ENCODE measurements at regions not wholly inside any gene's neighbourhood (a gene's known extent, or its start where the extent isn't known, plus 50 kb on each side); places are given as distances from the start of the nearest gene placed in this dataset.

DNA sequence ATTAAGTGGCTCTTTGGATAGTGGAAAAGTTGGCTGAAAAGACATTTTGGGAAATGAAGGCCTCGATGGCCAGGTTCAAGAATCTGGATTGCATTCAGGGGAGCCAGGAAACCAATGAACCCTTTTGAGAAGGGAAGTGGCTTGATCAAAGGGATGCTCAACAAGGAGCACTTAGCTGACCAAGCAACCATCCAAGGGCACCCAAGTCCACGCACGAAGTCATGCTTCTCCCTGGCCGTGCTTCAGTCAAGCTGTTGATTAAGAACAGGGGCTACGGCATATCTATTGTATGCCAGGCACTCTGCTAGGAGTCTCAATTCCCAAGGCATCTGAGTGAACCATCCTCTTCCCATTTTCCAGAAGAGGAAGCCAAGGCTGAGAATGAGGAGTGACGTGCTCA lies 185.8 kb upstream of the GLI2 start:
- Histone ChIP-seq H3K36me3 (ENCODE audit: insufficient read depth, low read length) (no peaks in the 10 kb centered on the region), H4K20me1 (ENCODE audit: insufficient read depth, low read depth, low read length) (no peaks in the 10 kb centered on the region), H3K9ac (ENCODE audit: low read length) (no peak overlapping the region), H3K79me2 (ENCODE audit: low read length) (no peaks in the 10 kb centered on the region), H3K9me2 (replicated peaks; ENCODE audit: insufficient read depth, low read length) (no peaks in the 10 kb centered on the region), H3K27me3 (ENCODE audit: low read length) (no peaks in the 10 kb centered on the region), H3K4me3 (ENCODE audit: low read length) (no peak overlapping the region), H3K9me3 (ENCODE audit: low read length) (no peaks in the 10 kb centered on the region), H3K4me2 (ENCODE audit: low read depth, low read length, poor library complexity, severe bottlenecking) (no peak overlapping the region), H3K4me1 (ENCODE audit: low read length) (peaks cover 3% of the 10 kb centered on the region; the same call in 1 of the 2 replicates), H2AFZ (ENCODE audit: low read length) (no peak overlapping the region), H3K27ac (ENCODE audit: low read length) (no peak overlapping the region)
- DNase-seq: no peak

DNA sequence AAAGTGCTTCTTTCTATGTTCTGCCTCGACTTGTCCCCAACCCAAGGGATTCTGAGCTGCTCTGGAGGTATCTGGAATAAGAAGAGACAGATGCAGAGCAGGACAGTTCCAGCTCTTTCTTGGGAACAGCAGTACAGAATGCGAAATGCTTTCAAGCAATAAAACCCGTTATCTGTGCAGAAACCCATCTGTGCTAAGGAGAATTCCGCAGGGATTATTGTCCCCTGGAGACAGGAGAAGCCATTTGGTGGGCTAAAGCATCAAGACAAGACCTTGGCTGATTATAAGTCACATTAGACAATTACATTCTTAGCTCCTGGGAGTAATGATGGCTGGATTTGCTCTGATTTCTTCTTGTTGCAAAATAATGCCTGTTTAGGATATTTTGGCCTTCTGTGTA lies 185.4 kb upstream of the GLI2 start:
- Histone ChIP-seq H3K4me1 (ENCODE audit: low read length) (peaks cover 3% of the 10 kb centered on the region; the same call in 1 of the 2 replicates), H3K27me3 (ENCODE audit: low read length) (no peaks in the 10 kb centered on the region), H3K9me2 (replicated peaks; ENCODE audit: insufficient read depth, low read length) (no peaks in the 10 kb centered on the region), H3K9me3 (ENCODE audit: low read length) (no peaks in the 10 kb centered on the region), H2AFZ (ENCODE audit: low read length) (no peak overlapping the region), H3K36me3 (ENCODE audit: insufficient read depth, low read length) (no peaks in the 10 kb centered on the region), H3K9ac (ENCODE audit: low read length) (no peak overlapping the region), H3K79me2 (ENCODE audit: low read length) (no peaks in the 10 kb centered on the region), H3K27ac (ENCODE audit: low read length) (no peak overlapping the region), H3K4me2 (ENCODE audit: low read depth, low read length, poor library complexity, severe bottlenecking) (no peak overlapping the region), H4K20me1 (ENCODE audit: insufficient read depth, low read depth, low read length) (no peaks in the 10 kb centered on the region), H3K4me3 (ENCODE audit: low read length) (no peak overlapping the region)
- no peak for DNase-seq

DNA sequence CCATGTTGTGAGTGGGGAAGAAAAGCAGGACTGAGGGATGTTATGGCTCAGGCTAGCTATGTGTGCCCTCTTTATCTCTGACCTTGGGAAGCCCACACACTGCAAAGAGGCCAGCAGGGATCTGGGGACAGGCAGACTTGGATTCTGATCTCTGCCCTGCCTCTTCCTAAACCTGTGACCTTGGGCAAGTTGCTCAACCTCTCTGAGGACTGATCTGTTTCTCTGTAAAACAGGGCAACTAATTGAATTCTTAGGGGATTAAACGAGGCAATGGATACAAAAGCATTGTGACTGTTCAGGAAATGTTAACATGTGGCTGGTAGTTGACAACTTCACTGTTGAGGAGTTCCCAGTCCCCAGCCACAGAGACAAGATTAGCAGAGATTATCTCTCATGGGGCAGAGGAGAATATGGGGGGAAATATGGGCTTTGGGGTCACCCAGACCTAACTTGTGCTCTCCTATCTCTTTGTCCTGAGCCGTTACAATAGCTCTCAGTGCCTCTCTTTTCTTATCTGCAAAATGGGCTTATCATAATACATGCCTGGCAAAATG lies 184.7 kb upstream of the GLI2 start:
- H3K4me3 ChIP-seq (ENCODE audit: low read length): no peak overlapping the region
- H3K9me3 ChIP-seq (ENCODE audit: low read length): no peaks in the 10 kb centered on the region
- H4K20me1 ChIP-seq (ENCODE audit: insufficient read depth, low read depth, low read length): no peaks in the 10 kb centered on the region
- H3K9me2 ChIP-seq (replicated peaks; ENCODE audit: insufficient read depth, low read length): no peaks in the 10 kb centered on the region
- H3K27ac ChIP-seq (ENCODE audit: low read length): no peak overlapping the region
- H3K4me1 ChIP-seq (ENCODE audit: low read length): peaks cover 3% of the 10 kb centered on the region; the same call in 1 of the 2 replicates
- no peaks in the 10 kb centered on the region for H3K36me3 ChIP-seq (ENCODE audit: insufficient read depth, low read length)
- H3K9ac ChIP-seq (ENCODE audit: low read length): no peak overlapping the region
- DNase-seq: no peak
- no peak overlapping the region for H3K4me2 ChIP-seq (ENCODE audit: low read depth, low read length, poor library complexity, severe bottlenecking)
- H3K79me2 ChIP-seq (ENCODE audit: low read length): no peaks in the 10 kb centered on the region
- H3K27me3 ChIP-seq (ENCODE audit: low read length): no peaks in the 10 kb centered on the region
- no peak overlapping the region for H2AFZ ChIP-seq (ENCODE audit: low read length)

DNA sequence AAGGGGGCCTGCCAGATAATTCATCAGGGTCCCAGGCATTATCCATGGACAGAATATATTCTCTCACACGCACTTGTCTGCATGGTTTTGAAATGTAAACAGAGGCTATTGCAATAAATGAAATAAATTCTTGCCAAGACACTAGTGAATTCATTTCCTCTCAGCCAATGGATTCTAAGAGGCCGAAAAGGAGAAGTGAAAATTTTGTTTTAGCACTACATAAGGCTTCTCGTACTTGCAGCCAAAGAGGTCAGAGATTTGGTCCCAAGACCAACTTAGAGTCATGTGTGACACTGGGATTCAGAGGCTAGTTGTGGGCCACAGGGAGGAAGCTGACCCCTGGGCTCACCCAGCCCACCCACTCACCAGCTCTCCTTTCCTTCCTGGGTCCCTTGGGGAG lies 184.1 kb upstream of the GLI2 start:
- Histone ChIP-seq H3K4me1 (ENCODE audit: low read length) (peaks cover 3% of the 10 kb centered on the region; the same call in 1 of the 2 replicates), H3K27ac (ENCODE audit: low read length) (no peak overlapping the region), H3K27me3 (ENCODE audit: low read length) (no peaks in the 10 kb centered on the region), H3K9me2 (replicated peaks; ENCODE audit: insufficient read depth, low read length) (no peaks in the 10 kb centered on the region), H3K9ac (ENCODE audit: low read length) (no peak overlapping the region), H2AFZ (ENCODE audit: low read length) (no peak overlapping the region), H3K4me2 (ENCODE audit: low read depth, low read length, poor library complexity, severe bottlenecking) (no peak overlapping the region), H3K4me3 (ENCODE audit: low read length) (no peak overlapping the region), H3K36me3 (ENCODE audit: insufficient read depth, low read length) (no peaks in the 10 kb centered on the region), H4K20me1 (ENCODE audit: insufficient read depth, low read depth, low read length) (no peaks in the 10 kb centered on the region), H3K9me3 (ENCODE audit: low read length) (no peaks in the 10 kb centered on the region), H3K79me2 (ENCODE audit: low read length) (no peaks in the 10 kb centered on the region)
- DNase-seq: peak; percentile 72

DNA sequence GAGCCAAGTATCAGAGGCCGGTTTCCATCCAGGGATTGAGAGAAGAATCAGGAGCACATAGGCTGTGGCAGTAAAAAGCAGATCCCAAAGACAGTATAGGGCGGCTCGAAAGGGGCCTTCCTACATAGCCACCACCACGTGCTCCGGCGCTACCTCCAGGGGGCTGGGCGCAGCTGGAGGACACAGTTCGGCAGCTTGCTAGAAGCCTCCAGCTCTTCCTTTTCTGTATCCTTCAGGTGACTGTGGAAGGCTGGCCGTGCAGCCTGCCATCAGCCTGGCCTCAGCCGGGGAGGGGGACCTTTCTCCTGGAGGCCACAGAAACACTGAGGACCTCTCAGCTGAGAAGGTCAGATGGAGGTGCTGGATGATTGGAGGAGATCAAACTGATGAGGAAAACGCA lies 183.6 kb upstream of the GLI2 start:
- no peak overlapping the region for H3K27ac ChIP-seq (ENCODE audit: low read length)
- no peak overlapping the region for H3K4me2 ChIP-seq (ENCODE audit: low read depth, low read length, poor library complexity, severe bottlenecking)
- no peak overlapping the region for H3K9ac ChIP-seq (ENCODE audit: low read length)
- H3K4me3 ChIP-seq (ENCODE audit: low read length): no peak overlapping the region
- H3K36me3 ChIP-seq (ENCODE audit: insufficient read depth, low read length): no peaks in the 10 kb centered on the region
- H3K79me2 ChIP-seq (ENCODE audit: low read length): no peaks in the 10 kb centered on the region
- no peak for DNase-seq
- H3K27me3 ChIP-seq (ENCODE audit: low read length): no peaks in the 10 kb centered on the region
- H3K4me1 ChIP-seq (ENCODE audit: low read length): peaks cover 3% of the 10 kb centered on the region; the same call in 1 of the 2 replicates
- no peaks in the 10 kb centered on the region for H4K20me1 ChIP-seq (ENCODE audit: insufficient read depth, low read depth, low read length)
- no peaks in the 10 kb centered on the region for H3K9me2 ChIP-seq (replicated peaks; ENCODE audit: insufficient read depth, low read length)
- no peaks in the 10 kb centered on the region for H3K9me3 ChIP-seq (ENCODE audit: low read length)
- no peak overlapping the region for H2AFZ ChIP-seq (ENCODE audit: low read length)

DNA sequence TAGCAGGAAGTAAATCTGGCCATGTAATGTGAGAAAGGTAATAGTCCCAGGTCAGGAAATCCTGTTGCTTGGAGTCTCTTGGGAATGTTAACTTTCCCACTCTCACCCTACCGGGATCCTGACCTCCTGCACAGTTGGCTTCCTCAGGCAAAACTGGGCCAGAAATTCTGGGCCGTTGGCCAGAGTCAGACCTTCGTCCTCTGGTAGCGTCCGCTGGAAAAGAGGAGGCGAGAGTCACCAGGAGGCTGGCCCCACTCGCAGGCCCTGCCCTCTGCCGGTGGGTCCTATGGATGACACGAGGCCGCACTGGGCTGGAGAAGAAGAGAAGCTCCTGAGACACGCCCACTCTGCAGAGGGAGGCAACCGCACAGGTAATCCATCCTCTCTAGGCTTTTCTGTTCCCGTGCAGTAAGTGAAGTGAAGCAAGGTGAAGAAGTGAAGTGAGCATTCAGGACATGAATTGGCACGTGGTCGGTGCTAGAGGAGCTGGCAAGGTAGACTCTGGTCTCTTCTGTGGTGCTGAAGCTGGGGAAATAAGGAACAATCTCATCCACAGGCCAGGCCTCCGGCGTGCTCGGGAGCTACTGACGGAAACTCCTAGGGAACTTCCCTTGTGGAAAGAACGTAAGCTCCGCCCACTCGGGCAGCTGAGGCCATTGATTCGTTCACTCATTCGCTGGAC lies 182.7 kb upstream of the GLI2 start:
- Histone ChIP-seq H3K36me3 (ENCODE audit: insufficient read depth, low read length) (no peaks in the 10 kb centered on the region), H3K4me1 (ENCODE audit: low read length) (peaks cover 3% of the 10 kb centered on the region; the same call in 1 of the 2 replicates)

DNA sequence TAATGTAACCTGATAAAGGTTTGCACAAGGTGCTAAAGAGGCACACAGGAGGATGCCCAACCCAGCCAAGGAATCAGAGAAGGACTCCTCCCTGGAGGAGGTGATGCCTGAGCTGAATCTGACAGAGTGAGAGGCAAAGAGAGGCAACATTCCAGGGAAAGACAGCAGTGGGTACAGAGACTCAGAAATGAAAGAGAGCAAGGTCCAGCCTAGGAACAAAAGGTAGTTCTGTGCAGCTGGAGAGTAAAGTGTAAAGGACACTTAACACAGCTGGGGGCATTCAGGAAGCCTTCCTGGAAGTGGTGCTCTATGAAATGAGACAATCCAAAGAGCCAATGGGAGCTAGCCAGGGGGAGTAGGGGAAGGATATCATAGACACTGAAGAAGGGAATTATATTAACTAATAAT lies 181.0 kb upstream of the GLI2 start:
- H3K4me2 ChIP-seq (ENCODE audit: low read depth, low read length, poor library complexity, severe bottlenecking): no peak overlapping the region
- H3K79me2 ChIP-seq (ENCODE audit: low read length): no peaks in the 10 kb centered on the region
- H2AFZ ChIP-seq (ENCODE audit: low read length): no peak overlapping the region
- no peak for DNase-seq
- no peaks in the 10 kb centered on the region for H3K9me3 ChIP-seq (ENCODE audit: low read length)
- no peak overlapping the region for H3K27ac ChIP-seq (ENCODE audit: low read length)
- no peaks in the 10 kb centered on the region for H3K9me2 ChIP-seq (replicated peaks; ENCODE audit: insufficient read depth, low read length)
- H4K20me1 ChIP-seq (ENCODE audit: insufficient read depth, low read depth, low read length): no peaks in the 10 kb centered on the region
- no peaks in the 10 kb centered on the region for H3K27me3 ChIP-seq (ENCODE audit: low read length)
- no peak overlapping the region for H3K4me3 ChIP-seq (ENCODE audit: low read length)
- peaks cover 3% of the 10 kb centered on the region; the same call in 1 of the 2 replicates for H3K4me1 ChIP-seq (ENCODE audit: low read length)
- H3K36me3 ChIP-seq (ENCODE audit: insufficient read depth, low read length): no peaks in the 10 kb centered on the region
- no peak overlapping the region for H3K9ac ChIP-seq (ENCODE audit: low read length)

More for the DNA sequence above, 182.7 kb upstream of the GLI2 start:
- Histone ChIP-seq H3K4me2 (ENCODE audit: low read depth, low read length, poor library complexity, severe bottlenecking) (no peak overlapping the region), H3K79me2 (ENCODE audit: low read length) (no peaks in the 10 kb centered on the region), H3K4me3 (ENCODE audit: low read length) (no peak overlapping the region), H3K9me2 (replicated peaks; ENCODE audit: insufficient read depth, low read length) (no peaks in the 10 kb centered on the region), H3K27ac (ENCODE audit: low read length) (no peak overlapping the region), H4K20me1 (ENCODE audit: insufficient read depth, low read depth, low read length) (no peaks in the 10 kb centered on the region), H3K27me3 (ENCODE audit: low read length) (no peaks in the 10 kb centered on the region), H3K9me3 (ENCODE audit: low read length) (no peaks in the 10 kb centered on the region), H2AFZ (ENCODE audit: low read length) (no peak overlapping the region), H3K9ac (ENCODE audit: low read length) (no peak overlapping the region)
- DNase-seq: peak; percentile 76

DNA sequence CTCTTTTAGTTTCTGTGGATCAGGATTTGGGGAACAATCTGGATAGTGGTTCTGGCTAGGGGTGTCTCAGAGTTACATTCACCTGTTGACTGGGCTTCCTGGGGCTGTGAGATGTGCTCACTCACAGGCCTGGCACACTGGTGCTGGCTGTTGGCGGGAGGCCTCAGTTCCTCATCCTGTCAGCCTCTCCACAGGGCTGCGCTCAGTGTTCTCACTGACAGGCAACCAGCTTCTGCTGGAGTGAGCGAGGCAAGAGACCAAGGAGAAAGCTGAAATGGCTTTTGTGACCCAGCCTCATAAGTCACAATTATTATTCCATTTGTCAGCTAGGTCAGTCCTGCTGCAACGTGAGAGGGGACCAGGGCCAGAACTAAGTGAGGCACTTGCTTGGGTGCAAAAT lies 180.6 kb upstream of the GLI2 start:
- peaks cover 3% of the 10 kb centered on the region; the same call in 1 of the 2 replicates for H3K4me1 ChIP-seq (ENCODE audit: low read length)
- no peak overlapping the region for H2AFZ ChIP-seq (ENCODE audit: low read length)
- no peaks in the 10 kb centered on the region for H4K20me1 ChIP-seq (ENCODE audit: insufficient read depth, low read depth, low read length)
- no peaks in the 10 kb centered on the region for H3K9me2 ChIP-seq (replicated peaks; ENCODE audit: insufficient read depth, low read length)
- H3K4me3 ChIP-seq (ENCODE audit: low read length): no peak overlapping the region
- H3K27ac ChIP-seq (ENCODE audit: low read length): no peak overlapping the region
- H3K4me2 ChIP-seq (ENCODE audit: low read depth, low read length, poor library complexity, severe bottlenecking): no peak overlapping the region
- no peak for DNase-seq
- H3K27me3 ChIP-seq (ENCODE audit: low read length): no peaks in the 10 kb centered on the region
- H3K9me3 ChIP-seq (ENCODE audit: low read length): no peaks in the 10 kb centered on the region
- H3K79me2 ChIP-seq (ENCODE audit: low read length): no peaks in the 10 kb centered on the region
- no peak overlapping the region for H3K9ac ChIP-seq (ENCODE audit: low read length)
- H3K36me3 ChIP-seq (ENCODE audit: insufficient read depth, low read length): no peaks in the 10 kb centered on the region

Data from Karpas-422 (cell line).